CD4-positive, alpha-beta T cell (primary cell): ENCODE measurements at regions not wholly inside any gene's neighbourhood (a gene's known extent, or its start where the extent isn't known, plus 50 kb on each side); places are given as distances from the start of the nearest gene placed in this dataset.

Source experiments
- ATAC-seq: fragments of 200-7000 bp; cut with Tn5 transposase; one replicate; pipeline ENCODE4 v1.10.0; 2022; ENCODE audit warnings: mild to moderate bottlenecking; ENCODE audit not compliant: poor library complexity
- CTCF ChIA-PET: fragments of 350-600 bp; sonication (Branson Sonifier 250); formaldehyde crosslinking; loops from one replicate; lab custom pipeline; 2021; ENCODE audit warnings: antibody characterized with exemption, inconsistent platforms; lab: Charles Lee
- POLR2A ChIA-PET: fragments of 350-600 bp; sonication (Branson Sonifier 250); formaldehyde crosslinking; loops from one replicate; lab custom pipeline; 2021; ENCODE audit warnings: antibody characterized with exemption, inconsistent platforms; lab: Charles Lee
- DNase-seq, 14 experiments: peaks; one replicate each; pipeline ENCODE4 v3.0.0-alpha.2; 2013 to 2020; ENCODE audit warnings: mixed read lengths in 2 of 14
- H3K27ac ChIP-seq, 2 donors: one replicate each; pipeline versions ENCODE4 v1.5.1 to v1.7.0; 2013; ENCODE audit warnings: low read length in 2 of 2, low read depth in 1 of 2, mild to moderate bottlenecking in 1 of 2
- H3K27me3 ChIP-seq, 2 experiments: 1 replicate in 1 of 2; 2 replicates in 1 of 2; pipeline versions ENCODE4 v1.6.1 to v1.7.0; 2013; ENCODE audit warnings: low read length in 2 of 2, control low read depth in 1 of 2, mild to moderate bottlenecking in 1 of 2, moderate library complexity in 1 of 2; ENCODE audit not compliant: insufficient read depth in 2 of 2, control insufficient read depth in 1 of 2
- H3K36me3 ChIP-seq: one replicate; pipeline ENCODE4 v1.6.1; 2013; ENCODE audit warnings: low read length, control low read depth; ENCODE audit not compliant: insufficient read depth
- H3K4me1 ChIP-seq: one replicate; pipeline ENCODE4 v1.6.1; 2013; ENCODE audit warnings: low read length, control low read depth; ENCODE audit not compliant: insufficient read depth
- H3K4me3 ChIP-seq: one replicate; pipeline ENCODE4 v1.5.1; 2013; ENCODE audit warnings: mild to moderate bottlenecking, low read length, moderate library complexity
- H3K9me3 ChIP-seq, 2 experiments: 1 replicate in 1 of 2; 2 replicates in 1 of 2; pipeline versions ENCODE4 v1.6.1 to v1.7.0; 2013; ENCODE audit warnings: low read length in 2 of 2, mild to moderate bottlenecking in 2 of 2, control low read depth in 1 of 2, moderate library complexity in 1 of 2; ENCODE audit not compliant: control insufficient read depth in 1 of 2, insufficient read depth in 1 of 2
- H3K27ac Mint-ChIP-seq: one replicate; pipeline ENCODE4 v1.8.0; 2020; ENCODE audit warnings: mixed read lengths
- H3K27me3 Mint-ChIP-seq: one replicate; pipeline ENCODE4 v1.8.0; 2021; ENCODE audit warnings: mixed read lengths
- H3K36me3 Mint-ChIP-seq: one replicate; pipeline ENCODE4 v1.8.0; 2021; ENCODE audit warnings: low read depth, mixed read lengths
- H3K4me1 Mint-ChIP-seq: one replicate; pipeline ENCODE4 v1.8.0; 2021; ENCODE audit warnings: low read depth, mixed read lengths
- H3K4me3 Mint-ChIP-seq: one replicate; pipeline ENCODE4 v1.8.0; 2020; ENCODE audit warnings: mild to moderate bottlenecking, mixed read lengths
- H3K9me3 Mint-ChIP-seq: one replicate; pipeline ENCODE4 v1.8.0; 2020; ENCODE audit warnings: mixed read lengths
- intact Hi-C, 2 experiments: fragments of 100-400 bp; cut with DNase I in 1 of 2; cut with micrococcal nuclease in 1 of 2; formaldehyde crosslinking; loops; one replicate each; pipeline versions ENCODE4 v1.15.1 to v1.9.0; 2023 to 2025; cut with DNase I, micrococcal nuclease
- TF ChIP-seq, protein P1 (sequence below): fragments of 200-600 bp; IDR thresholded peaks from one replicate; pipeline ENCODE4 v1.8.0; 2022; ENCODE audit warnings: antibody characterized with exemption, mild to moderate bottlenecking

DNA sequence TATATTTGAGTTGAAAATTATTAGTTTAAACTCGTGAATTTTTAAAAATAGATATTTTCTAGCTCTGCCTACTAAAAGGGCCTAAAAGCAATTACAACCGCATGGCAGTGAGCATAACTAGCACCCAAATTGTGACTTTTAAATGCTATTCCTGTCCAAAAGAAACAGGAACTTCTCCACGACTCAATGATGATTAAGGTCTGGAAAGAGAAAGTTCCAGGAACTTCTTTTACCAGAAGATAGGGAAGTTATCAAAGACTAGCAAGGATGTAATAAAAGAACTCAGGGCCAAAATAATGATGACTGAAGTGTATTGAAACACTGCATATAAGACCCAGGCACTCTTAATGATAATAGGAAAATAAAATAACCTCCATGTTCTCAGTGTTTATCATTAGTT is 313.0 kb downstream of the PLPP3 start:
- H3K36me3 Mint-ChIP-seq: no peaks in the 10 kb centered on the region
- H3K27me3 Mint-ChIP-seq: no peaks in the 10 kb centered on the region
- CTCF ChIA-PET: no interaction called here
- no peak for ATAC-seq
- no peak overlapping the region for H3K27ac ChIP-seq
- no peaks in the 10 kb centered on the region for H3K9me3 ChIP-seq
- no peaks in the 10 kb centered on the region for H3K4me1 ChIP-seq
- POLR2A ChIA-PET: no interaction called here
- no peak overlapping the region for H3K4me3 ChIP-seq
- intact Hi-C loops: no loop called here
- no peaks in the 10 kb centered on the region for H3K9me3 Mint-ChIP-seq
- no peaks in the 10 kb centered on the region for H3K4me1 Mint-ChIP-seq
- no peak overlapping the region for H3K4me3 Mint-ChIP-seq
- H3K27ac Mint-ChIP-seq: no peak overlapping the region
- peaks cover 0 to 3% of the 10 kb centered on the region in 2 experiments for H3K27me3 ChIP-seq
- TF ChIP-seq, protein P1, sequence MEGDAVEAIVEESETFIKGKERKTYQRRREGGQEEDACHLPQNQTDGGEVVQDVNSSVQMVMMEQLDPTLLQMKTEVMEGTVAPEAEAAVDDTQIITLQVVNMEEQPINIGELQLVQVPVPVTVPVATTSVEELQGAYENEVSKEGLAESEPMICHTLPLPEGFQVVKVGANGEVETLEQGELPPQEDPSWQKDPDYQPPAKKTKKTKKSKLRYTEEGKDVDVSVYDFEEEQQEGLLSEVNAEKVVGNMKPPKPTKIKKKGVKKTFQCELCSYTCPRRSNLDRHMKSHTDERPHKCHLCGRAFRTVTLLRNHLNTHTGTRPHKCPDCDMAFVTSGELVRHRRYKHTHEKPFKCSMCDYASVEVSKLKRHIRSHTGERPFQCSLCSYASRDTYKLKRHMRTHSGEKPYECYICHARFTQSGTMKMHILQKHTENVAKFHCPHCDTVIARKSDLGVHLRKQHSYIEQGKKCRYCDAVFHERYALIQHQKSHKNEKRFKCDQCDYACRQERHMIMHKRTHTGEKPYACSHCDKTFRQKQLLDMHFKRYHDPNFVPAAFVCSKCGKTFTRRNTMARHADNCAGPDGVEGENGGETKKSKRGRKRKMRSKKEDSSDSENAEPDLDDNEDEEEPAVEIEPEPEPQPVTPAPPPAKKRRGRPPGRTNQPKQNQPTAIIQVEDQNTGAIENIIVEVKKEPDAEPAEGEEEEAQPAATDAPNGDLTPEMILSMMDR: no peak
- no peaks in the 10 kb centered on the region for H3K36me3 ChIP-seq
- no peak for DNase-seq

- Mint-ChIP-seq H3K9me3 (no peaks in the 10 kb centered on the region), H3K27ac (no peak overlapping the region), H3K4me3 (no peak overlapping the region), H3K36me3 (no peaks in the 10 kb centered on the region), H3K27me3 (no peaks in the 10 kb centered on the region), H3K4me1 (no peaks in the 10 kb centered on the region)
- H3K36me3 ChIP-seq: no peaks in the 10 kb centered on the region
- H3K27me3 ChIP-seq: peaks cover 0 to 3% of the 10 kb centered on the region in 2 experiments
- intact Hi-C loops: no loop called here
- CTCF ChIA-PET: no interaction called here
- H3K4me3 ChIP-seq: no peak overlapping the region
- no peak for DNase-seq
- H3K27ac ChIP-seq: no peak overlapping the region
- POLR2A ChIA-PET: no interaction called here
- H3K9me3 ChIP-seq: no peaks in the 10 kb centered on the region
- no peak for ATAC-seq
- TF ChIP-seq, protein P1: no peak
- H3K4me1 ChIP-seq: no peaks in the 10 kb centered on the region
Observed at GRCh38 chr1:56265216-56265615, 314.1 kb downstream of the PLPP3 start.

DNA sequence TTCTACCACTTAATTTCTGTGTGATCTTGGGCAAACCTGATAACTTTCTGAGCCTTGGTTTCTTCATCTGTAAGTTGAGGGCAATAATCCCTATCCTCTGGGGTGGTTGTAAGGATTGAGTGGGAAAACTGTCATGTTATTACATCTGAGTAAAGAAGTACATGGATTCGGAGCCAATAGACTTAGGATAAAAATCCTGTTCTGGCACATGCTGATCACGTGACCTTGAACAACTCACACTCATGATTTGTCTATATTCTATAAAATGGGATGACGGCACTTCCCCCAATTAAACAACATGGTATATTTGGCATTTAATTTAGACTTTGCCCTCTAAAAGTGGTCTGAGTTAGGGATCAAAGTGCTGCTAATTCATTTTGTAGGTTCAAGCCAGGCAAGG is 315.5 kb downstream of the PLPP3 start:
- H3K9me3 ChIP-seq: no peaks in the 10 kb centered on the region
- no peaks in the 10 kb centered on the region for H3K4me1 Mint-ChIP-seq
- H3K4me3 ChIP-seq: no peak overlapping the region
- H3K27ac Mint-ChIP-seq: no peak overlapping the region
- ATAC-seq (no peak), DNase-seq (no peak)
- POLR2A ChIA-PET: no interaction called here
- no peak overlapping the region for H3K27ac ChIP-seq
- no peaks in the 10 kb centered on the region for H3K27me3 Mint-ChIP-seq
- CTCF ChIA-PET: no interaction called here
- no peaks in the 10 kb centered on the region for H3K36me3 ChIP-seq
- H3K27me3 ChIP-seq: no peaks in the 10 kb centered on the region
- no peaks in the 10 kb centered on the region for H3K4me1 ChIP-seq
- intact Hi-C loops: no loop called here
- H3K36me3 Mint-ChIP-seq: no peaks in the 10 kb centered on the region
- no peak overlapping the region for H3K4me3 Mint-ChIP-seq
- peaks cover 4% of the 10 kb centered on the region for H3K9me3 Mint-ChIP-seq
- TF ChIP-seq, protein P1: no peak
